PC-9 (cell line): ENCODE measurements at regions not wholly inside any gene's neighbourhood (a gene's known extent, or its start where the extent isn't known, plus 50 kb on each side); places are given as distances from the start of the nearest gene placed in this dataset.

Experiments
- CTCF ChIP-seq: fragments of 200-600 bp; sonication (generic); conservative IDR thresholded peaks from 2 replicates; pipeline ENCODE4 v1.6.1; 2017; ENCODE audit warnings: mixed run types, antibody characterized with exemption, mild to moderate bottlenecking, moderate library complexity
- EZH2 ChIP-seq: fragments of 200-600 bp; sonication (generic); IDR thresholded peaks from 2 replicates; pipeline ENCODE4 v1.8.0; 2017; ENCODE audit warnings: antibody characterized with exemption, low read depth

- no peak for TF ChIP-seq CTCF
- TF ChIP-seq EZH2, result no peak
Measured at GRCh38 chr6:21297665-21298064, 295.9 kb upstream of the SOX4 start.
